Activated CD4-positive, alpha-beta memory T cell treated with anti-CD3 and anti-CD28 coated beads for 36 hours (primary cell): ENCODE measurements at regions not wholly inside any gene's neighbourhood (a gene's known extent, or its start where the extent isn't known, plus 50 kb on each side); places are given as distances from the start of the nearest gene placed in this dataset.

ENCODE experiments used
- CTCF ChIA-PET: fragments of 350-600 bp; sonication (Branson Sonifier 250); formaldehyde crosslinking; loops from one replicate; lab custom pipeline; 2021; ENCODE audit warnings: antibody characterized with exemption, inconsistent platforms; lab: Charles Lee
- POLR2A ChIA-PET: fragments of 350-600 bp; sonication (Branson Sonifier 250); formaldehyde crosslinking; loops from one replicate; lab custom pipeline; 2021; ENCODE audit warnings: antibody characterized with exemption; lab: Charles Lee
- DNase-seq: peaks from one replicate; pipeline ENCODE4 v3.0.0-alpha.2; 2020
- H3K27ac Mint-ChIP-seq: one replicate; pipeline ENCODE4 v1.8.0; 2021; ENCODE audit warnings: mixed read lengths
- H3K27me3 Mint-ChIP-seq: one replicate; pipeline ENCODE4 v1.8.0; 2021; ENCODE audit warnings: mixed read lengths
- H3K36me3 Mint-ChIP-seq: one replicate; pipeline ENCODE4 v1.8.0; 2021; ENCODE audit warnings: mixed read lengths
- H3K4me1 Mint-ChIP-seq: one replicate; pipeline ENCODE4 v1.8.0; 2021; ENCODE audit warnings: low read depth, mixed read lengths
- H3K4me3 Mint-ChIP-seq: one replicate; pipeline ENCODE4 v1.8.0; 2021; ENCODE audit warnings: mild to moderate bottlenecking, mixed read lengths
- H3K9me3 Mint-ChIP-seq: one replicate; pipeline ENCODE4 v1.8.0; 2021; ENCODE audit warnings: mixed read lengths
- intact Hi-C: fragments of 100-400 bp; cut with micrococcal nuclease; formaldehyde crosslinking; loops from one replicate; pipeline ENCODE4 v1.15.1; 2023

- Mint-ChIP-seq H3K9me3 (no peaks in the 10 kb centered on the region), H3K4me1 (no peaks in the 10 kb centered on the region), H3K27me3 (peaks cover 5% of the 10 kb centered on the region), H3K27ac (no peak overlapping the region), H3K36me3 (no peaks in the 10 kb centered on the region), H3K4me3 (no peak overlapping the region)
- CTCF ChIA-PET, result no interaction called here
- DNase-seq, result no peak
- intact Hi-C loops, result no loop called here
- POLR2A ChIA-PET, result interaction anchor here (0.6 kb wide), 1 partner anchor 1046 kb away, joined by 5 read pairs; no protein-coding TSS in a partner anchor
Measured at GRCh38 chr9:84490206-84490841, 149.8 kb upstream of the SLC28A3 start.

- no peak overlapping the region for H3K27ac Mint-ChIP-seq
- intact Hi-C loops, result no loop called here
- H3K4me1 Mint-ChIP-seq, result no peaks in the 10 kb centered on the region
- POLR2A ChIA-PET, result interaction anchor here (0.6 kb wide), 1 partner anchor 1045 kb away, joined by 5 read pairs; no protein-coding TSS in a partner anchor
- no peaks in the 10 kb centered on the region for H3K36me3 Mint-ChIP-seq
- H3K4me3 Mint-ChIP-seq, result no peak overlapping the region
- H3K9me3 Mint-ChIP-seq, result no peaks in the 10 kb centered on the region
- no peak for DNase-seq
- peaks cover 2% of the 10 kb centered on the region for H3K27me3 Mint-ChIP-seq
- CTCF ChIA-PET, result no interaction called here
Measured at GRCh38 chr9:84490842-84491325, 150.3 kb upstream of the SLC28A3 start.

- H3K9me3 Mint-ChIP-seq, result no peaks in the 10 kb centered on the region
- no peaks in the 10 kb centered on the region for H3K4me1 Mint-ChIP-seq
- peaks cover 1% of the 10 kb centered on the region for H3K27me3 Mint-ChIP-seq
- intact Hi-C loops, result no loop called here
- ChIA-PET CTCF (no interaction called here), POLR2A (no interaction called here)
- no peak for DNase-seq
- H3K4me3 Mint-ChIP-seq, result no peak overlapping the region
- no peak overlapping the region for H3K27ac Mint-ChIP-seq
- no peaks in the 10 kb centered on the region for H3K36me3 Mint-ChIP-seq
Measured at GRCh38 chr9:84492366-84493159, 152.0 kb upstream of the SLC28A3 start.

GRCh38 chr9:84493284-84493947 is 152.9 kb upstream of the SLC28A3 start:
- no peak for DNase-seq
- ChIA-PET CTCF (interaction anchor here (1.2 kb wide), 1 partner anchor 10 kb away, joined by 3 read pairs; no protein-coding TSS in a partner anchor), POLR2A (no interaction called here)
- Mint-ChIP-seq H3K4me1 (no peaks in the 10 kb centered on the region), H3K9me3 (no peaks in the 10 kb centered on the region), H3K27me3 (peaks cover 1% of the 10 kb centered on the region), H3K36me3 (no peaks in the 10 kb centered on the region), H3K27ac (no peak overlapping the region), H3K4me3 (no peak overlapping the region)
- intact Hi-C loops, result no loop called here

GRCh38 chr9:84499969-84500582 is 159.5 kb upstream of the SLC28A3 start:
- DNase-seq, result no peak
- Mint-ChIP-seq H3K4me3 (no peak overlapping the region), H3K27ac (no peak overlapping the region), H3K9me3 (no peaks in the 10 kb centered on the region), H3K27me3 (no peaks in the 10 kb centered on the region), H3K36me3 (no peaks in the 10 kb centered on the region), H3K4me1 (no peaks in the 10 kb centered on the region)
- ChIA-PET CTCF (no interaction called here), POLR2A (no interaction called here)
- intact Hi-C loops, result no loop called here

- Mint-ChIP-seq H3K27ac (no peak overlapping the region), H3K9me3 (no peaks in the 10 kb centered on the region), H3K36me3 (no peaks in the 10 kb centered on the region), H3K4me3 (no peak overlapping the region), H3K27me3 (no peaks in the 10 kb centered on the region), H3K4me1 (no peaks in the 10 kb centered on the region)
- intact Hi-C loops, result no loop called here
- no peak for DNase-seq
- ChIA-PET POLR2A (no interaction called here), CTCF (no interaction called here)
Measured at GRCh38 chr9:84500826-84501225, 160.3 kb upstream of the SLC28A3 start.

- no peak overlapping the region for H3K27ac Mint-ChIP-seq
- no peaks in the 10 kb centered on the region for H3K4me1 Mint-ChIP-seq
- POLR2A ChIA-PET, result no interaction called here
- no peaks in the 10 kb centered on the region for H3K9me3 Mint-ChIP-seq
- CTCF ChIA-PET, result no interaction called here
- no peaks in the 10 kb centered on the region for H3K27me3 Mint-ChIP-seq
- no peaks in the 10 kb centered on the region for H3K36me3 Mint-ChIP-seq
- H3K4me3 Mint-ChIP-seq, result no peak overlapping the region
- DNase-seq, result no peak
- intact Hi-C loops, result no loop called here
Measured at GRCh38 chr9:84501587-84501986, 161.0 kb upstream of the SLC28A3 start.

GRCh38 chr9:84502066-84502465 is 161.5 kb upstream of the SLC28A3 start:
- Mint-ChIP-seq H3K9me3 (no peaks in the 10 kb centered on the region), H3K4me1 (no peaks in the 10 kb centered on the region), H3K4me3 (no peak overlapping the region), H3K36me3 (no peaks in the 10 kb centered on the region), H3K27me3 (no peaks in the 10 kb centered on the region), H3K27ac (no peak overlapping the region)
- ChIA-PET CTCF (no interaction called here), POLR2A (no interaction called here)
- intact Hi-C loops, result no loop called here
- DNase-seq, result no peak

- ChIA-PET CTCF (no interaction called here), POLR2A (no interaction called here)
- no peaks in the 10 kb centered on the region for H3K4me1 Mint-ChIP-seq
- H3K36me3 Mint-ChIP-seq, result no peaks in the 10 kb centered on the region
- DNase-seq, result no peak
- intact Hi-C loops, result no loop called here
- H3K4me3 Mint-ChIP-seq, result no peak overlapping the region
- no peak overlapping the region for H3K27ac Mint-ChIP-seq
- no peaks in the 10 kb centered on the region for H3K9me3 Mint-ChIP-seq
- no peaks in the 10 kb centered on the region for H3K27me3 Mint-ChIP-seq
Measured at GRCh38 chr9:84504360-84504759, 163.8 kb upstream of the SLC28A3 start.

GRCh38 chr9:84511651-84512050 is 157.9 kb upstream of the NTRK2 start:
- Mint-ChIP-seq H3K36me3 (no peaks in the 10 kb centered on the region), H3K27me3 (peaks cover 3% of the 10 kb centered on the region), H3K27ac (no peak overlapping the region), H3K9me3 (peaks cover 4% of the 10 kb centered on the region), H3K4me3 (no peak overlapping the region), H3K4me1 (no peaks in the 10 kb centered on the region)
- intact Hi-C loops, result no loop called here
- CTCF ChIA-PET, result no interaction called here
- DNase-seq, result no peak
- POLR2A ChIA-PET, result no interaction called here

- intact Hi-C loops, result no loop called here
- CTCF ChIA-PET, result no interaction called here
- H3K36me3 Mint-ChIP-seq, result no peaks in the 10 kb centered on the region
- H3K9me3 Mint-ChIP-seq, result peaks cover 4% of the 10 kb centered on the region
- DNase-seq, result no peak
- H3K27me3 Mint-ChIP-seq, result peaks cover 3% of the 10 kb centered on the region
- no peak overlapping the region for H3K27ac Mint-ChIP-seq
- H3K4me1 Mint-ChIP-seq, result no peaks in the 10 kb centered on the region
- POLR2A ChIA-PET, result no interaction called here
- no peak overlapping the region for H3K4me3 Mint-ChIP-seq
Measured at GRCh38 chr9:84512493-84512892, 157.0 kb upstream of the NTRK2 start.

- Mint-ChIP-seq H3K27ac (no peak overlapping the region), H3K4me1 (no peaks in the 10 kb centered on the region), H3K4me3 (no peak overlapping the region), H3K9me3 (peaks cover 8% of the 10 kb centered on the region), H3K27me3 (peaks cover 3% of the 10 kb centered on the region), H3K36me3 (no peaks in the 10 kb centered on the region)
- intact Hi-C loops, result no loop called here
- DNase-seq, result no peak
- POLR2A ChIA-PET, result no interaction called here
- CTCF ChIA-PET, result no interaction called here
Measured at GRCh38 chr9:84513473-84513872, 156.1 kb upstream of the NTRK2 start.
